Gastrocnemius medialis (tissue), 4 donors: ENCODE measurements at regions not wholly inside any gene's neighbourhood (a gene's known extent, or its start where the extent isn't known, plus 50 kb on each side); places are given as distances from the start of the nearest gene placed in this dataset.

Experiments
- POLR2A ChIP-seq, 2 donors: fragments of 450-650 bp; IDR thresholded peaks; one replicate each; pipeline ENCODE4 v1.6.1; 2017; ENCODE audit warnings: antibody characterized with exemption in 2 of 2, mild to moderate bottlenecking in 2 of 2, moderate library complexity in 2 of 2
- TF ChIP-seq, protein P1 (sequence below), 5 experiments: fragments of 450-650 bp in 3 of 5; fragments of 200-600 bp in 2 of 5; sonication (generic) in 2 of 5; IDR thresholded peaks in 4 of 5; conservative IDR thresholded peaks in 1 of 5; 1 replicate in 4 of 5; 2 replicates in 1 of 5; pipeline ENCODE4 v1.5.1; 2016 to 2019; ENCODE audit warnings: antibody characterized with exemption in 5 of 5, mild to moderate bottlenecking in 3 of 5, moderate library complexity in 3 of 5

DNA sequence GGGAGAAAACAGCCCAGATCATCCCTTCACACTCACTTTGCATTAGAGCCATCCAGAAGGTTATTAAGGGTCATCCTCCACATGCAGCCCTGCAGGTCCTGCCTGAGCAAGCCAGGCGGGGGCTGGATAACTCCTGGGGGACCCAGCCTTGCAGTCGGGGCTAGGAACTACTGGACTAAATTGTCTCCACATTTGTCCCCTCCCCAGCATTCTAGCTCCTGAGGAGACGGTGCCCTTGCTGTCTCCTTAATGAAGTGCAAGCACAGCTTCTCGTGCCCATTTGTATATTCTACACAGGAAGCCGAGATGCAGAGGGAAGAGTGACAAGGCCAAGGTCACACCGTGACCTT, 185.2 kb downstream of the C16orf95 start:
- no peak for TF ChIP-seq POLR2A (IDR thresholded peaks at IDR 0.05)
- TF ChIP-seq, protein P1, sequence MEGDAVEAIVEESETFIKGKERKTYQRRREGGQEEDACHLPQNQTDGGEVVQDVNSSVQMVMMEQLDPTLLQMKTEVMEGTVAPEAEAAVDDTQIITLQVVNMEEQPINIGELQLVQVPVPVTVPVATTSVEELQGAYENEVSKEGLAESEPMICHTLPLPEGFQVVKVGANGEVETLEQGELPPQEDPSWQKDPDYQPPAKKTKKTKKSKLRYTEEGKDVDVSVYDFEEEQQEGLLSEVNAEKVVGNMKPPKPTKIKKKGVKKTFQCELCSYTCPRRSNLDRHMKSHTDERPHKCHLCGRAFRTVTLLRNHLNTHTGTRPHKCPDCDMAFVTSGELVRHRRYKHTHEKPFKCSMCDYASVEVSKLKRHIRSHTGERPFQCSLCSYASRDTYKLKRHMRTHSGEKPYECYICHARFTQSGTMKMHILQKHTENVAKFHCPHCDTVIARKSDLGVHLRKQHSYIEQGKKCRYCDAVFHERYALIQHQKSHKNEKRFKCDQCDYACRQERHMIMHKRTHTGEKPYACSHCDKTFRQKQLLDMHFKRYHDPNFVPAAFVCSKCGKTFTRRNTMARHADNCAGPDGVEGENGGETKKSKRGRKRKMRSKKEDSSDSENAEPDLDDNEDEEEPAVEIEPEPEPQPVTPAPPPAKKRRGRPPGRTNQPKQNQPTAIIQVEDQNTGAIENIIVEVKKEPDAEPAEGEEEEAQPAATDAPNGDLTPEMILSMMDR (IDR thresholded peaks at IDR 0.05 in 4 of 5, conservative IDR thresholded peaks at IDR 0.05 in 1 of 5): no peak
